GM12864 (cell line): ENCODE measurements at regions not wholly inside any gene's neighbourhood (a gene's known extent, or its start where the extent isn't known, plus 50 kb on each side); places are given as distances from the start of the nearest gene placed in this dataset.

Experiments
- DNase-seq: peaks from one replicate; pipeline ENCODE4 v3.0.0-alpha.2; 2011; ENCODE audit warnings: low read depth
- H3K4me3 ChIP-seq: 2 replicates; pipeline ENCODE4 v1.5.1; 2011; ENCODE audit warnings: mild to moderate bottlenecking, low read depth, low read length, control low read depth
- TF ChIP-seq, protein P1 (sequence below): IDR thresholded peaks from 2 replicates; pipeline ENCODE4 v1.5.1; 2011; ENCODE audit warnings: low read depth, mild to moderate bottlenecking, moderate library complexity, low read length, control low read depth, inconsistent platforms; ENCODE audit errors: missing control alignments

DNA sequence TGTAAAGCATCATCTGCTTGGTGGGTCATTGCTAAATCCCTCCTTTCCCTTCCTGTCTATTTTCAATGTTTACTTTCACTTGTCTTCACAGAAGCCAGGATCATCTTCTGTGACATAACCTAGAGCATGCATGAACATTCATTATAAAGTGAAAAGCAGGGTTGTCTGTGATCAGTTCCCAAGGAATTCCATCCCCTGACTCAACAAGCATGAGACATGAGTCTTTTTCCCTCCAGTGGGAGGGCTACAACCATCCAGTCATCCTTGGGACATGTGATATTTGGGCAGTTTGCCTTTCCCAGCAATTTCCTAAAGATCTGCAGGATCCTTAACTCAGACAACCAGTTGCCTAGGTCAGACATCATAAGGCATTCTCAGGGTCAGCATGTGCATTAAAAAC, 166.3 kb upstream of the TMEM196 start:
- DNase-seq = no peak
- no peak overlapping the region for H3K4me3 ChIP-seq
- TF ChIP-seq, protein P1, sequence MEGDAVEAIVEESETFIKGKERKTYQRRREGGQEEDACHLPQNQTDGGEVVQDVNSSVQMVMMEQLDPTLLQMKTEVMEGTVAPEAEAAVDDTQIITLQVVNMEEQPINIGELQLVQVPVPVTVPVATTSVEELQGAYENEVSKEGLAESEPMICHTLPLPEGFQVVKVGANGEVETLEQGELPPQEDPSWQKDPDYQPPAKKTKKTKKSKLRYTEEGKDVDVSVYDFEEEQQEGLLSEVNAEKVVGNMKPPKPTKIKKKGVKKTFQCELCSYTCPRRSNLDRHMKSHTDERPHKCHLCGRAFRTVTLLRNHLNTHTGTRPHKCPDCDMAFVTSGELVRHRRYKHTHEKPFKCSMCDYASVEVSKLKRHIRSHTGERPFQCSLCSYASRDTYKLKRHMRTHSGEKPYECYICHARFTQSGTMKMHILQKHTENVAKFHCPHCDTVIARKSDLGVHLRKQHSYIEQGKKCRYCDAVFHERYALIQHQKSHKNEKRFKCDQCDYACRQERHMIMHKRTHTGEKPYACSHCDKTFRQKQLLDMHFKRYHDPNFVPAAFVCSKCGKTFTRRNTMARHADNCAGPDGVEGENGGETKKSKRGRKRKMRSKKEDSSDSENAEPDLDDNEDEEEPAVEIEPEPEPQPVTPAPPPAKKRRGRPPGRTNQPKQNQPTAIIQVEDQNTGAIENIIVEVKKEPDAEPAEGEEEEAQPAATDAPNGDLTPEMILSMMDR = no peak

DNA sequence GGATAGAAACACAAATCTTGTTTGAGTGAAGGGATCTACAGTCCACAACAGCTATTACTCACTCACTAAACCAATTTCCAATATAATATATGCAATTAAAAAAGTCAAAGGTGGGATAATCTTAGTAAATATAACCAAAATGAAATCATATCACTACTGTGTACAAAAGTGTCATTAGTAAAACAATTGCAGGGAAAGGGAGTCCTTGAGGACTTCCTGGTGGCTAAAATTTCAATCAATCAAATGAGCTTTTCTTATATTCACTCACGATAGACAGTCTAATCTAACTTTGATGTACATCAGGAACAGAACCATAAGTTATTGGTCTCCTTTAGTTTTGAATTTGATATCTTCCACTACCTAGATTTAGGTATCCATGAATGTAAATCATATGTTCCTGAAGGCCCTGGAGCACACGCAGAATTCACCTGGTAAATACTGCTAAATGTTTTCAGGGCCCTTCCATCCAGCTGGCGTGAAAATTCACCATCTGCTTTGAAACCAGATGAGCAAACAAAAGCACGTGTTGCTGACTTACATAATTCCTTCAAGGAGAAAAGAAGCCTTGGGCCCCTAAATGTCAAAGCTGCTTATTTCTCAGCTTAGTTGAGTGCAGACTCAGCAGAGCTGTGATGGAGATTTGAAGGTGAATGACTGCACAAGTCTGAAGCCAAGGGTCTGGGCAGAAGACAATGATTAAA, 159.3 kb upstream of the TMEM196 start:
- TF ChIP-seq, protein P1 = no peak
- H3K4me3 ChIP-seq = no peak overlapping the region
- no peak for DNase-seq

DNA sequence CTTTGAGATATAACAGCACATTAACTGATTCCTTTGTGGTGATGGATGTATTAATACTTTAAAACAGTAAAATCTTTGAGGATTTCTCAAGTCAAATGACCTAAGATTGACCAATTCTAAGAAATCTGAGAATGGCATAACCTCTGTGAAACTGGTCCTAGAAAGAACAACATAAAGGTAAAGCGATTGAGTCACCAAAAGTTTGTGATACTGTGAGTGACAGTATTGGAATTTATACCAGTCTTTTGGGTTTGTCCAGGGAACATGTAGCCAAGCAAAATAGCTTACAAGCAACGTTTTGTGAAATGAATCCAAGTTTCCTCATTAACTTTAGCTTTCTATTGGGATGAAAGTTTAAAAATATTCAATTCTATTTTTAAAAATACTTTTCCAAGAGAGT, 157.4 kb upstream of the TMEM196 start:
- TF ChIP-seq, protein P1 = no peak
- DNase-seq = no peak
- no peak overlapping the region for H3K4me3 ChIP-seq

DNA sequence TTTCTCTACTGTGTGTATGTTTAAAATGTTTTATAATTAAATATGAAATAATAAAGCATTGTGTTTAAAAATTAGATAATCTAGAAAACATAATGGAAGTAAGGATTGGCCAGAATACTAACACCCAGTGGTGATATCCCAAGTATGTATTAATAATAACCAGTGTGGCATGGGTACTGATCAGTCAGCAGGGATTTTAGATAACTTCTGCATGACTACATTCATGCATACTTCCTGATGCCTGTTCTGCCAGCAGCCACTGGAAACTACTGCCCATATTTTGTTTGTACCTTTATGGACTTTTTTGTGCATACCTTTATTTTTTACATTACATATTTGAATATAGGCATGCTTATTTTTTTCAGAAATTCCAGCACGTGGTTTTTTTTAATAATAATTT, 156.6 kb upstream of the TMEM196 start:
- no peak for DNase-seq
- TF ChIP-seq, protein P1 = no peak
- H3K4me3 ChIP-seq = no peak overlapping the region

DNA sequence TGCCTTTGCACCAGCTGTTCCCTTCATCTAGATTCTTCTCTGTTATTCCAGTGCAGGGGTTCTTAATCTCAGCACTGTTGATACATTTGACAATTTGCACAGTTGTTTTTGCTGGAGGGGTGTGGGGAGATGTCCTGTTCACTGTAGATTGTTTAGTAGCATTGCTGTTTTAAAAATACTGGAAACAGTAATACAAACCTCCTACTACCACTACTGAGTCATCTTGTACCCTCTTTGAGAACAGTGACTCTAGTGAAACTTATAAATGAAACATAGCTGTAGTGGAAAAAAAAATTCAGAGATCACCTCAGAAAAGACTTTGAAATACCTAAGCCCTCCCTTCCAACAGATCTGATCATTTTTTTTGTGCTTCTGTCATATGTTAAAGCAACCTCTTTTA, 154.8 kb upstream of the TMEM196 start:
- TF ChIP-seq, protein P1 = no peak
- DNase-seq = peak; percentile 12
- no peak overlapping the region for H3K4me3 ChIP-seq

DNA sequence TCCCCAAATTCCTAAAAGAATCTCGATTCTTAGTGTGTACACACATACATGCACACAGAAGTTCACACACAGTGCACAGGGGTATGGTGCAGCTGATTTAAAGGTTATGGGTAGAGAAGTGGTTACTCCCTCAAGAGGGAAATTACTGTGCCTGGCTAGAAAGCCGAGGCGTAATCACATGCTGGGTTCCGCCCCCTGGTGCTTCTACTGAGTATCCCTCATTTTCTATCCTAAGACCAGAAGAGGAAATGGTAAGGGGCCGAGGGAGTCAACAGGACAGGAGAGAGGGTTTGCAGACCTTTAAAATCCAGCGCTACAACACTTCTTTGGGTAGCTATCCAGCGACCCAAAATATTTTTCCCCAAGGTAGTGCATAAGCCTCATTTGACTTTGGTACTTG, 147.3 kb upstream of the TMEM196 start:
- DNase-seq = no peak

DNA sequence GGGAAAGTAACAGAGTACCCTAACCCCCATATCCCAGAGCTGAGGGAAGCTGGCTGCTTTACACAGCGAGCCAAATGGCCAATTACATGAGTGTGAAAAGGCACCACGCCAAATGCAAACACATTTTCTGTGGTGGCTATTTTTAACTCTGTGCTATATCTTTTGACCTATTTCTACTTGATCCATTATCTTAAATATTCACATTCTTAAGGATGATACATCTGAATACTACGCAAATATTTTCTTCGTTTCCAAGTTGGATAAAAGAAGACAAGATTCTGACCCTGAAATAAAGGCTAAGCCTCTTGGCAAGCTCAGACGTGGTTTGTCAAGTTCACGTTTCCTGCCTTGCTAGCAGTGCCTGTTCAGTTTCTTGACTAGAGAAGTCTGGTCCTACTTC, 146.7 kb upstream of the TMEM196 start:
- TF ChIP-seq, protein P1 = no peak
- H3K4me3 ChIP-seq = no peak overlapping the region
- DNase-seq = no peak

More for the DNA sequence above, 147.3 kb upstream of the TMEM196 start:
- TF ChIP-seq, protein P1 = no peak
- H3K4me3 ChIP-seq = no peak overlapping the region
